Astrocyte (in vitro differentiated cells and primary cell): ENCODE measurements at regions not wholly inside any gene's neighbourhood (a gene's known extent, or its start where the extent isn't known, plus 50 kb on each side); places are given as distances from the start of the nearest gene placed in this dataset.

Experiments
- DNase-seq: peaks from one replicate; pipeline ENCODE4 v3.0.0-alpha.2; 2010; ENCODE audit warnings: low read depth
- FAIRE-seq: peaks from 2 replicates; lab custom pipeline; 2011; peaks lifted over from hg19 to GRCh38; lab: Jason Lieb, UNC
- H2AFZ ChIP-seq: 2 replicates; pipeline ENCODE4 v1.6.0; 2012; ENCODE audit warnings: low read depth, low read length, inconsistent platforms
- H3K27ac ChIP-seq: 2 replicates; pipeline ENCODE4 v1.5.1; 2011; ENCODE audit warnings: low read depth, low read length, inconsistent platforms
- H3K27me3 ChIP-seq: 2 replicates; pipeline ENCODE4 v1.6.0; 2011; ENCODE audit warnings: low read length, inconsistent platforms; ENCODE audit not compliant: insufficient read depth
- H3K36me3 ChIP-seq: 2 replicates; pipeline ENCODE4 v1.5.1; 2011; ENCODE audit warnings: low read length, inconsistent platforms; ENCODE audit not compliant: insufficient read depth
- H3K4me1 ChIP-seq: 2 replicates; pipeline ENCODE4 v1.5.1; 2011; ENCODE audit warnings: low read length, inconsistent platforms; ENCODE audit not compliant: insufficient read depth
- H3K4me2 ChIP-seq: 2 replicates; pipeline ENCODE4 v1.6.0; 2012; ENCODE audit warnings: low read length, inconsistent platforms
- H3K4me3 ChIP-seq: 2 replicates; pipeline ENCODE4 v1.5.1; 2011; ENCODE audit warnings: low read depth, mild to moderate bottlenecking, low read length, inconsistent platforms; ENCODE audit not compliant: insufficient read depth
- H3K79me2 ChIP-seq: 2 replicates; pipeline ENCODE4 v1.6.0; 2012; ENCODE audit warnings: mild to moderate bottlenecking, low read length, inconsistent platforms; ENCODE audit not compliant: insufficient read depth
- H3K9ac ChIP-seq: 2 replicates; pipeline ENCODE4 v1.6.0; 2012; ENCODE audit warnings: mild to moderate bottlenecking, low read length, inconsistent platforms
- H3K9me3 ChIP-seq: 2 replicates; pipeline ENCODE4 v1.5.1; 2012; ENCODE audit warnings: low read depth, mild to moderate bottlenecking, low read length, inconsistent platforms; ENCODE audit not compliant: insufficient read depth
- H4K20me1 ChIP-seq: 2 replicates; pipeline ENCODE4 v1.6.0; 2012; ENCODE audit warnings: low read length, inconsistent platforms; ENCODE audit not compliant: insufficient read depth
- H3K27ac Mint-ChIP-seq: one replicate; pipeline ENCODE4 v1.8.0; 2021; ENCODE audit warnings: mild to moderate bottlenecking, mixed read lengths; ENCODE audit not compliant: unreplicated experiment
- H3K27me3 Mint-ChIP-seq: one replicate; pipeline ENCODE4 v1.8.0; 2021; ENCODE audit warnings: low read depth, mixed read lengths; ENCODE audit not compliant: unreplicated experiment
- H3K36me3 Mint-ChIP-seq: one replicate; pipeline ENCODE4 v1.8.0; 2021; ENCODE audit warnings: low read depth, mixed read lengths; ENCODE audit not compliant: unreplicated experiment
- H3K4me1 Mint-ChIP-seq: one replicate; pipeline ENCODE4 v1.8.0; 2021; ENCODE audit warnings: low read depth, mixed read lengths; ENCODE audit not compliant: unreplicated experiment
- H3K4me3 Mint-ChIP-seq: one replicate; pipeline ENCODE4 v1.8.0; 2021; ENCODE audit warnings: mild to moderate bottlenecking, moderate library complexity, mixed read lengths; ENCODE audit not compliant: unreplicated experiment
- H3K9me3 Mint-ChIP-seq: one replicate; pipeline ENCODE4 v1.8.0; 2021; ENCODE audit warnings: mild to moderate bottlenecking, mixed read lengths; ENCODE audit not compliant: unreplicated experiment
- CTCF ChIP-seq: IDR thresholded peaks from 2 replicates; pipeline ENCODE4 v1.5.1; 2011; ENCODE audit warnings: low read depth, mild to moderate bottlenecking, inconsistent platforms, low read length, moderate library complexity; ENCODE audit not compliant: insufficient read depth
- EZH2 ChIP-seq: IDR thresholded peaks from 2 replicates; pipeline ENCODE4 v1.6.1; 2012; ENCODE audit warnings: mild to moderate bottlenecking, low read length, inconsistent platforms; ENCODE audit not compliant: insufficient read depth

- no peaks in the 10 kb centered on the region for H3K4me1 Mint-ChIP-seq
- DNase-seq = no peak
- Histone ChIP-seq H3K79me2 (no peaks in the 10 kb centered on the region), H3K9me3 (no peaks in the 10 kb centered on the region), H3K4me3 (no peak overlapping the region), H3K4me1 (no peaks in the 10 kb centered on the region), H3K4me2 (no peak overlapping the region), H3K27ac (no peak overlapping the region), H3K36me3 (no peaks in the 10 kb centered on the region), H3K27me3 (no peaks in the 10 kb centered on the region), H2AFZ (no peak overlapping the region), H3K9ac (no peak overlapping the region), H4K20me1 (no peaks in the 10 kb centered on the region)
- FAIRE-seq = no peak
- H3K9me3 Mint-ChIP-seq = peaks cover 2% of the 10 kb centered on the region
- TF ChIP-seq EZH2 (no peak), CTCF (no peak)
- no peak overlapping the region for H3K27ac Mint-ChIP-seq
- H3K4me3 Mint-ChIP-seq = no peak overlapping the region
- no peaks in the 10 kb centered on the region for H3K36me3 Mint-ChIP-seq
- H3K27me3 Mint-ChIP-seq = peaks cover 25% of the 10 kb centered on the region
Observed at GRCh38 chr5:10073441-10074104, 176.1 kb downstream of the ATPSCKMT start.

- Histone ChIP-seq H4K20me1 (no peaks in the 10 kb centered on the region), H2AFZ (no peak overlapping the region), H3K9ac (no peak overlapping the region), H3K79me2 (no peaks in the 10 kb centered on the region), H3K27ac (no peak overlapping the region), H3K4me1 (no peaks in the 10 kb centered on the region), H3K4me3 (no peak overlapping the region), H3K9me3 (no peaks in the 10 kb centered on the region), H3K4me2 (no peak overlapping the region), H3K36me3 (no peaks in the 10 kb centered on the region), H3K27me3 (no peaks in the 10 kb centered on the region)
- no peaks in the 10 kb centered on the region for H3K36me3 Mint-ChIP-seq
- DNase-seq (no peak), FAIRE-seq (no peak)
- no peak overlapping the region for H3K4me3 Mint-ChIP-seq
- peaks cover 13% of the 10 kb centered on the region for H3K27me3 Mint-ChIP-seq
- no peak overlapping the region for H3K27ac Mint-ChIP-seq
- H3K9me3 Mint-ChIP-seq = peaks cover 1% of the 10 kb centered on the region
- TF ChIP-seq EZH2 = no peak
- no peak for TF ChIP-seq CTCF
- no peaks in the 10 kb centered on the region for H3K4me1 Mint-ChIP-seq
Observed at GRCh38 chr5:10069637-10070313, 179.9 kb downstream of the ATPSCKMT start.
